OCI-LY1 (cell line): ENCODE measurements at regions not wholly inside any gene's neighbourhood (a gene's known extent, or its start where the extent isn't known, plus 50 kb on each side); places are given as distances from the start of the nearest gene placed in this dataset.

Experiments used
- EZH2 ChIP-seq: fragments of 200-600 bp; sonication (generic), shearing (Covaris generic); IDR thresholded peaks from 2 replicates; pipeline ENCODE4 v1.8.0; 2017; ENCODE audit warnings: borderline replicate concordance, mixed run types, mild to moderate bottlenecking, antibody characterized with exemption, low read length, moderate library complexity, mixed read lengths
- TF ChIP-seq, protein P1 (sequence below): fragments of 200-600 bp; sonication (generic), shearing (Covaris generic); IDR thresholded peaks from 2 replicates; pipeline ENCODE4 v1.5.1; 2017; ENCODE audit warnings: mild to moderate bottlenecking, antibody characterized with exemption, low read length, moderate library complexity, mixed read lengths

DNA sequence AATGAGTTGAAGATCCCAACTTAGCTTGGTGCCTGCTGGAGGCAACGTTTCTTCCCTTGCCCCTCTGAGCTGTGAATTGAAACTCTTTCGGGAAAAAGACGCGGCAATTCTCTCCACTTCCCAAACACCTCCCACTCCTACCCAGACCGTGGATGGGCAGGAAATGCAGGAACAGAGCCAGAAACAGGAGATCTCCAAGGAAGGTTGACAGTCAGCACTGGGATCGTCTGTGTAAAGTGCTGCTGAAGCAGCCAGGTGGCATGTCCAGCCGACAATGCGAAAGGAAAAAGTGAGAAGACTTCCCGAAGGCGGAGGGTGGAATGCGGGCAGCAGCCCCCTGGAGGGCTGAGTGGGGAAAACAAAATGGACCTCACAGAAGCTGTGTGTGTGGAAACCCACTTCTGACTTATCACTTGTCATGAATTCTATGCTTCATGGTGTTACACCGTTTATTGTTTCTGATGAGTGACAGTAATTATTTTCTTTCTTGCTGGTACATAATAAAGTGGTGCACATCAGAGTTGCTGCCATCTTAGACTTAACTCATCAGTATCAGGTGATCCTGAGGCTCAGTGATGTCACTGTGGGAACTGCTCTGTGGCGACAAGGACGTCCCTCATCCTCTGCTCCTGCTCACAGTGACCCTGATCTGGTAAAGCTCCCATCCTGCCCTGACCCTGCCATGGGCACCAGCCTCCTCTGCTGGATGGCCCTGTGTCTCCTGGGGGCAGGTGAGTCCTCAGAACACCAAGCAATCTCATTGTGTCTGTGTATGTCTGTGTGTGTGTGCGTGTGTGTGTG is 220.5 kb upstream of the PRSS1 start:
- TF ChIP-seq, protein P1, sequence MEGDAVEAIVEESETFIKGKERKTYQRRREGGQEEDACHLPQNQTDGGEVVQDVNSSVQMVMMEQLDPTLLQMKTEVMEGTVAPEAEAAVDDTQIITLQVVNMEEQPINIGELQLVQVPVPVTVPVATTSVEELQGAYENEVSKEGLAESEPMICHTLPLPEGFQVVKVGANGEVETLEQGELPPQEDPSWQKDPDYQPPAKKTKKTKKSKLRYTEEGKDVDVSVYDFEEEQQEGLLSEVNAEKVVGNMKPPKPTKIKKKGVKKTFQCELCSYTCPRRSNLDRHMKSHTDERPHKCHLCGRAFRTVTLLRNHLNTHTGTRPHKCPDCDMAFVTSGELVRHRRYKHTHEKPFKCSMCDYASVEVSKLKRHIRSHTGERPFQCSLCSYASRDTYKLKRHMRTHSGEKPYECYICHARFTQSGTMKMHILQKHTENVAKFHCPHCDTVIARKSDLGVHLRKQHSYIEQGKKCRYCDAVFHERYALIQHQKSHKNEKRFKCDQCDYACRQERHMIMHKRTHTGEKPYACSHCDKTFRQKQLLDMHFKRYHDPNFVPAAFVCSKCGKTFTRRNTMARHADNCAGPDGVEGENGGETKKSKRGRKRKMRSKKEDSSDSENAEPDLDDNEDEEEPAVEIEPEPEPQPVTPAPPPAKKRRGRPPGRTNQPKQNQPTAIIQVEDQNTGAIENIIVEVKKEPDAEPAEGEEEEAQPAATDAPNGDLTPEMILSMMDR = no peak
- TF ChIP-seq EZH2 = no peak
